Liver (tissue), 8 donors: ENCODE measurements at regions not wholly inside any gene's neighbourhood (a gene's known extent, or its start where the extent isn't known, plus 50 kb on each side); places are given as distances from the start of the nearest gene placed in this dataset.

Experiments used
- DNase-seq: peaks from one replicate; pipeline ENCODE4 v3.0.0-alpha.2; 2017; ENCODE audit warnings: low spot score
- H3K27ac ChIP-seq, 2 donors: one replicate each; pipeline ENCODE4 v1.7.0; 2013; ENCODE audit warnings: inconsistent platforms in 2 of 2, low read length in 2 of 2, control low read depth in 1 of 2, low read depth in 1 of 2, mild to moderate bottlenecking in 1 of 2
- H3K27me3 ChIP-seq, 4 donors: one replicate each; pipeline versions ENCODE4 v1.6.1 to v1.7.0; 2013; ENCODE audit warnings: low read length in 3 of 4, inconsistent platforms in 1 of 4, mild to moderate bottlenecking in 1 of 4, moderate library complexity in 1 of 4; ENCODE audit not compliant: control insufficient read depth in 4 of 4, insufficient read depth in 4 of 4
- H3K36me3 ChIP-seq, 4 donors: one replicate each; pipeline versions ENCODE4 v1.6.1 to v1.7.0; 2013; ENCODE audit warnings: low read length in 3 of 4, mild to moderate bottlenecking in 3 of 4, low read depth in 1 of 4, moderate library complexity in 1 of 4; ENCODE audit not compliant: control insufficient read depth in 4 of 4, insufficient read depth in 3 of 4
- H3K4me1 ChIP-seq, 4 donors: one replicate each; pipeline versions ENCODE4 v1.6.1 to v1.7.0; 2013; ENCODE audit warnings: low read length in 3 of 4, mild to moderate bottlenecking in 3 of 4, moderate library complexity in 1 of 4; ENCODE audit not compliant: control insufficient read depth in 4 of 4, insufficient read depth in 4 of 4
- H3K4me3 ChIP-seq, 3 donors: one replicate each; pipeline versions ENCODE4 v1.6.1 to v1.7.0; 2013; ENCODE audit warnings: low read length in 3 of 3, control low read depth in 1 of 3, low read depth in 1 of 3, mild to moderate bottlenecking in 1 of 3
- H3K9ac ChIP-seq, 2 donors: one replicate each; pipeline ENCODE4 v1.7.0; 2013; ENCODE audit warnings: low read length in 2 of 2, mild to moderate bottlenecking in 2 of 2, moderate library complexity in 2 of 2, control low read depth in 1 of 2, low read depth in 1 of 2
- H3K9me3 ChIP-seq, 4 donors: one replicate each; pipeline versions ENCODE4 v1.6.1 to v1.7.0; 2013; ENCODE audit warnings: low read length in 3 of 4; ENCODE audit not compliant: control insufficient read depth in 4 of 4
- EGR1 ChIP-seq, 2 donors: IDR thresholded peaks; 2 replicates each; pipeline ENCODE4 v1.6.1; 2016 to 2018; ENCODE audit warnings: antibody characterized with exemption in 2 of 2, low read depth in 2 of 2
- FOXA1 ChIP-seq: IDR thresholded peaks from 2 replicates; pipeline ENCODE4 v1.6.1; 2016; ENCODE audit warnings: antibody characterized with exemption
- FOXA2 ChIP-seq: IDR thresholded peaks from 2 replicates; pipeline ENCODE4 v1.6.1; 2016; ENCODE audit warnings: antibody characterized with exemption
- GABPA ChIP-seq, 2 donors: IDR thresholded peaks in 1 of 2; conservative IDR thresholded peaks in 1 of 2; 2 replicates each; pipeline ENCODE4 v1.6.1; 2016; ENCODE audit warnings: antibody characterized with exemption in 2 of 2, mild to moderate bottlenecking in 1 of 2, moderate library complexity in 1 of 2
- HNF4A ChIP-seq, 2 donors: conservative IDR thresholded peaks; 2 replicates each; pipeline ENCODE4 v1.6.1; 2016; ENCODE audit warnings: antibody characterized with exemption in 2 of 2, mild to moderate bottlenecking in 2 of 2
- HNF4G ChIP-seq: IDR thresholded peaks from 2 replicates; pipeline ENCODE4 v1.6.1; 2016; ENCODE audit warnings: antibody characterized with exemption
- JUND ChIP-seq, 2 donors: IDR thresholded peaks; 2 replicates each; pipeline ENCODE4 v1.6.1; 2016; ENCODE audit warnings: antibody characterized with exemption in 2 of 2
- NR2F2 ChIP-seq: IDR thresholded peaks from 2 replicates; pipeline ENCODE4 v1.6.1; 2016; ENCODE audit warnings: antibody characterized with exemption
- RAD21 ChIP-seq, 2 donors: IDR thresholded peaks; 2 replicates each; pipeline ENCODE4 v1.6.1; 2016; ENCODE audit warnings: antibody characterized with exemption in 2 of 2, mild to moderate bottlenecking in 2 of 2
- RXRA ChIP-seq, 2 donors: IDR thresholded peaks; 2 replicates each; pipeline ENCODE4 v1.6.1; 2017 to 2018; ENCODE audit warnings: antibody characterized with exemption in 2 of 2, mild to moderate bottlenecking in 1 of 2
- SP1 ChIP-seq: IDR thresholded peaks from 2 replicates; pipeline ENCODE4 v1.6.1; 2018; ENCODE audit warnings: antibody characterized with exemption, mild to moderate bottlenecking
- TAF1 ChIP-seq: conservative IDR thresholded peaks from 2 replicates; pipeline ENCODE4 v1.6.1; 2016; ENCODE audit warnings: antibody characterized with exemption, mild to moderate bottlenecking
- YY1 ChIP-seq: IDR thresholded peaks from 2 replicates; pipeline ENCODE4 v1.6.1; 2016; ENCODE audit warnings: antibody characterized with exemption, mild to moderate bottlenecking
- WGBS: extraction: QIAGEN DNeasy Blood & Tissue Kit; methylation state at CpG from one replicate; pipeline ENCODE4 v1.1.7; 2013; 5-methylcytosine and 5-hydroxymethylcytosine counted together
- TF ChIP-seq, protein P1 (sequence below): fragments of 150-350 bp; IDR thresholded peaks from 2 replicates; pipeline ENCODE4 v1.5.1; 2017; ENCODE audit warnings: improper control_type of control experiment, low read depth, low read length; ENCODE audit not compliant: missing input control
- TF ChIP-seq, protein P2 (sequence below): IDR thresholded peaks from 2 replicates; pipeline ENCODE4 v1.6.1; 2016; ENCODE audit warnings: antibody characterized with exemption
- TF ChIP-seq, protein P3 (sequence below): IDR thresholded peaks from 2 replicates; pipeline ENCODE4 v1.6.1; 2016; ENCODE audit warnings: antibody characterized with exemption
- TF ChIP-seq, protein P4 (sequence below): IDR thresholded peaks from 2 replicates; pipeline ENCODE4 v1.6.1; 2016; ENCODE audit warnings: antibody characterized with exemption, mild to moderate bottlenecking
- TF ChIP-seq, protein P5 (sequence below): IDR thresholded peaks from 2 replicates; pipeline ENCODE4 v1.6.1; 2016; ENCODE audit warnings: antibody characterized with exemption
- donor health status: healthy.
- donor health status: healthy.
- donor health status: healthy.
- donor health status: healthy.
- donor health status: healthy.

DNA sequence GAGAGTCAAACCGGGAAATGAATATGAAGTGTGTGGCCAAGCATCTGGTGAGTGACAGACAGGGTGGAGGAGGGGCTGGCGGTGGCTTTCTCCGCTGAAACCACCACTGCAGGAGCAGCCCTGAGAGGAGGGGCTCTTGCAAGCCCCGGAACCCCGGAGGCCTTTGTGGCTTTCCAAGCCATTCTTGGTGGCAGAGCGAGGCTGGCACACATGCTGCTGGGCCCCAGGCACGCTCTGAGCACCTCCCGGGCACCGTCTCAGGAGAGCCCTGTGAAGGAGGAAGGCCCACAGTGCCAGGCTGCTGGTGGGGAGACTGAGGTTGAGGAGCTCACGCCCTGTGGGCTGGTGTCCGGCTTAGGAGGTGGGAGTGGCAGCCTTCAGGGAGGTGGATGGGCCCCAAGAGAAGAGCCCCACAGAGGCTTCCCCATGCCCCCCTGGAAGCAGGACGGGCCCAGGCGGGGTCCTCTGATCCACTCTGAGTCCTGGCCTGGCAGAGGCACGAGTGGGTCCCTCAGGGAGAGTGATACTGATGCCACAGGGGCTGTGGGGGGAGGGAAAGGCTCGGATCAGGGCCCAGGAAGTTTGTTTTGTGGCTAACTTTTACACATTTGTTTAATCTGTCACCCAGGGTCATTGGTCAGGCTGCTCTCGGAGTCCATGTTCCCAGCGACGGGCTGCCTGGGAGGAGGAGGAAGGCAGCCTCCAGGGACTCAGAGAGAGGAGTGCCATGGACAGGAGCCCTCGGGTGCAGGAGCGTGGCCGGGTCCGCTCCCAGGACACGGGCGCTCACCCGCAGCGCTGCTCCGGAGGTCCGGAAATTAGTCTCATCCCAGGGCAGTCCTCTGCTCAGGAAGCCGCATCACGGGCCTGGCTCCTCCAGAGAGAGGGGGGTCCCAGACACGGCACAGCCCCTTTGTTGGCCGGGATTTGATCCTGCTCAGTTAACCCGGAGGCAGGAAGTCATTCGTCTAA lies 170.7 kb downstream of the ERMARD start:
- no peaks in the 10 kb centered on the region for H3K27me3 ChIP-seq
- H3K9me3 ChIP-seq, result no peaks in the 10 kb centered on the region
- no peak overlapping the region for H3K9ac ChIP-seq
- no peaks in the 10 kb centered on the region for H3K36me3 ChIP-seq
- no peak overlapping the region for H3K4me3 ChIP-seq
- DNase-seq, result peak; percentile 44
- WGBS, result 36% methylated on average over 34 of the region's 34 CpGs
- TF ChIP-seq HNF4G (peak; percentile 36), SP1 (peak; percentile 84), GABPA (IDR thresholded peaks at IDR 0.05 in 1 of 2, conservative IDR thresholded peaks at IDR 0.05 in 1 of 2) (no peak), RXRA (IDR thresholded peaks at IDR 0.05) (peak; percentile 83 to 90), YY1 (peak; percentile 95), RAD21 (IDR thresholded peaks at IDR 0.05) (peak in 1 of 2 donors; percentile 43), FOXA2 (peak; percentile 60), EGR1 (IDR thresholded peaks at IDR 0.05; ENCODE audit: low read depth in 2 of 2) (no peak), TAF1 (no peak), FOXA1 (peak; percentile 32), NR2F2 (peak; percentile 41), JUND (IDR thresholded peaks at IDR 0.05) (peak in 1 of 2 donors; percentile 35), HNF4A (conservative IDR thresholded peaks at IDR 0.05) (peak; percentile 83 to 89)
- TF ChIP-seq, protein P1, sequence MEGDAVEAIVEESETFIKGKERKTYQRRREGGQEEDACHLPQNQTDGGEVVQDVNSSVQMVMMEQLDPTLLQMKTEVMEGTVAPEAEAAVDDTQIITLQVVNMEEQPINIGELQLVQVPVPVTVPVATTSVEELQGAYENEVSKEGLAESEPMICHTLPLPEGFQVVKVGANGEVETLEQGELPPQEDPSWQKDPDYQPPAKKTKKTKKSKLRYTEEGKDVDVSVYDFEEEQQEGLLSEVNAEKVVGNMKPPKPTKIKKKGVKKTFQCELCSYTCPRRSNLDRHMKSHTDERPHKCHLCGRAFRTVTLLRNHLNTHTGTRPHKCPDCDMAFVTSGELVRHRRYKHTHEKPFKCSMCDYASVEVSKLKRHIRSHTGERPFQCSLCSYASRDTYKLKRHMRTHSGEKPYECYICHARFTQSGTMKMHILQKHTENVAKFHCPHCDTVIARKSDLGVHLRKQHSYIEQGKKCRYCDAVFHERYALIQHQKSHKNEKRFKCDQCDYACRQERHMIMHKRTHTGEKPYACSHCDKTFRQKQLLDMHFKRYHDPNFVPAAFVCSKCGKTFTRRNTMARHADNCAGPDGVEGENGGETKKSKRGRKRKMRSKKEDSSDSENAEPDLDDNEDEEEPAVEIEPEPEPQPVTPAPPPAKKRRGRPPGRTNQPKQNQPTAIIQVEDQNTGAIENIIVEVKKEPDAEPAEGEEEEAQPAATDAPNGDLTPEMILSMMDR, result no peak
- TF ChIP-seq, protein P2, sequence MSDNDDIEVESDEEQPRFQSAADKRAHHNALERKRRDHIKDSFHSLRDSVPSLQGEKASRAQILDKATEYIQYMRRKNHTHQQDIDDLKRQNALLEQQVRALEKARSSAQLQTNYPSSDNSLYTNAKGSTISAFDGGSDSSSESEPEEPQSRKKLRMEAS, result no peak
- TF ChIP-seq, protein P3, sequence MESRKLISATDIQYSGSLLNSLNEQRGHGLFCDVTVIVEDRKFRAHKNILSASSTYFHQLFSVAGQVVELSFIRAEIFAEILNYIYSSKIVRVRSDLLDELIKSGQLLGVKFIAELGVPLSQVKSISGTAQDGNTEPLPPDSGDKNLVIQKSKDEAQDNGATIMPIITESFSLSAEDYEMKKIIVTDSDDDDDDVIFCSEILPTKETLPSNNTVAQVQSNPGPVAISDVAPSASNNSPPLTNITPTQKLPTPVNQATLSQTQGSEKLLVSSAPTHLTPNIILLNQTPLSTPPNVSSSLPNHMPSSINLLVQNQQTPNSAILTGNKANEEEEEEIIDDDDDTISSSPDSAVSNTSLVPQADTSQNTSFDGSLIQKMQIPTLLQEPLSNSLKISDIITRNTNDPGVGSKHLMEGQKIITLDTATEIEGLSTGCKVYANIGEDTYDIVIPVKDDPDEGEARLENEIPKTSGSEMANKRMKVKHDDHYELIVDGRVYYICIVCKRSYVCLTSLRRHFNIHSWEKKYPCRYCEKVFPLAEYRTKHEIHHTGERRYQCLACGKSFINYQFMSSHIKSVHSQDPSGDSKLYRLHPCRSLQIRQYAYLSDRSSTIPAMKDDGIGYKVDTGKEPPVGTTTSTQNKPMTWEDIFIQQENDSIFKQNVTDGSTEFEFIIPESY, result no peak
- TF ChIP-seq, protein P4, sequence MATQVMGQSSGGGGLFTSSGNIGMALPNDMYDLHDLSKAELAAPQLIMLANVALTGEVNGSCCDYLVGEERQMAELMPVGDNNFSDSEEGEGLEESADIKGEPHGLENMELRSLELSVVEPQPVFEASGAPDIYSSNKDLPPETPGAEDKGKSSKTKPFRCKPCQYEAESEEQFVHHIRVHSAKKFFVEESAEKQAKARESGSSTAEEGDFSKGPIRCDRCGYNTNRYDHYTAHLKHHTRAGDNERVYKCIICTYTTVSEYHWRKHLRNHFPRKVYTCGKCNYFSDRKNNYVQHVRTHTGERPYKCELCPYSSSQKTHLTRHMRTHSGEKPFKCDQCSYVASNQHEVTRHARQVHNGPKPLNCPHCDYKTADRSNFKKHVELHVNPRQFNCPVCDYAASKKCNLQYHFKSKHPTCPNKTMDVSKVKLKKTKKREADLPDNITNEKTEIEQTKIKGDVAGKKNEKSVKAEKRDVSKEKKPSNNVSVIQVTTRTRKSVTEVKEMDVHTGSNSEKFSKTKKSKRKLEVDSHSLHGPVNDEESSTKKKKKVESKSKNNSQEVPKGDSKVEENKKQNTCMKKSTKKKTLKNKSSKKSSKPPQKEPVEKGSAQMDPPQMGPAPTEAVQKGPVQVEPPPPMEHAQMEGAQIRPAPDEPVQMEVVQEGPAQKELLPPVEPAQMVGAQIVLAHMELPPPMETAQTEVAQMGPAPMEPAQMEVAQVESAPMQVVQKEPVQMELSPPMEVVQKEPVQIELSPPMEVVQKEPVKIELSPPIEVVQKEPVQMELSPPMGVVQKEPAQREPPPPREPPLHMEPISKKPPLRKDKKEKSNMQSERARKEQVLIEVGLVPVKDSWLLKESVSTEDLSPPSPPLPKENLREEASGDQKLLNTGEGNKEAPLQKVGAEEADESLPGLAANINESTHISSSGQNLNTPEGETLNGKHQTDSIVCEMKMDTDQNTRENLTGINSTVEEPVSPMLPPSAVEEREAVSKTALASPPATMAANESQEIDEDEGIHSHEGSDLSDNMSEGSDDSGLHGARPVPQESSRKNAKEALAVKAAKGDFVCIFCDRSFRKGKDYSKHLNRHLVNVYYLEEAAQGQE, result peak; percentile 83
- TF ChIP-seq, protein P5, sequence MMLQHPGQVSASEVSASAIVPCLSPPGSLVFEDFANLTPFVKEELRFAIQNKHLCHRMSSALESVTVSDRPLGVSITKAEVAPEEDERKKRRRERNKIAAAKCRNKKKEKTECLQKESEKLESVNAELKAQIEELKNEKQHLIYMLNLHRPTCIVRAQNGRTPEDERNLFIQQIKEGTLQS, result no peak
- peak overlapping the region; percentile 47 to 68 for H3K27ac ChIP-seq
- H3K4me1 ChIP-seq, result peaks cover 6 to 46% (median 37%) of the 10 kb centered on the region in 4 donors
